GM19328 (cell line): ENCODE measurements at regions not wholly inside any gene's neighbourhood (a gene's known extent, or its start where the extent isn't known, plus 50 kb on each side); places are given as distances from the start of the nearest gene placed in this dataset.

ENCODE experiments used
- ATAC-seq: cut with Tn5 transposase; IDR thresholded peaks from one replicate; pipeline ENCODE4 v1.9.1; 2021; ENCODE audit warnings: mild to moderate bottlenecking, moderate library complexity; ENCODE audit not compliant: unreplicated experiment

DNA sequence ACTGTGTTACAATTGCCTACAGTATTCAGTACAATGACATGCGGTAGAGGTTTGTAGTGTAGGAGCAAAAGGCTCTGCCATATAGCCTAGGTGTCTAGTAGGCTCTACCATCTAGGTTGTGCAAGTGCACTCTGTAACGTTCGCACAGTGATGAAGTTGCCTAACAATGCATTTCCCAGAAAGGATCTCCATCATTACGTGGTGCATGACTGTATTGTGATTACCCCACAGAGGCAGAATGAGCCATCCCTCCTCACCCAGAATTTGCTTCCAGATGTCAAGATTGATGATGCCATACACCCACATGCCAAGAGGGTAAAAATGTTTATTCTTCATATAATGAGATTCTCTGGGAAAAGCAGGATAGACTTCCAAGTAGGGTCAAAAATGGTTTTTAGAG, 199.3 kb upstream of the CTTNBP2NL start:
- ATAC-seq: no peak

GRCh38 chr1:112209493-112209892, 186.5 kb upstream of the CTTNBP2NL start:
- ATAC-seq: no peak

DNA sequence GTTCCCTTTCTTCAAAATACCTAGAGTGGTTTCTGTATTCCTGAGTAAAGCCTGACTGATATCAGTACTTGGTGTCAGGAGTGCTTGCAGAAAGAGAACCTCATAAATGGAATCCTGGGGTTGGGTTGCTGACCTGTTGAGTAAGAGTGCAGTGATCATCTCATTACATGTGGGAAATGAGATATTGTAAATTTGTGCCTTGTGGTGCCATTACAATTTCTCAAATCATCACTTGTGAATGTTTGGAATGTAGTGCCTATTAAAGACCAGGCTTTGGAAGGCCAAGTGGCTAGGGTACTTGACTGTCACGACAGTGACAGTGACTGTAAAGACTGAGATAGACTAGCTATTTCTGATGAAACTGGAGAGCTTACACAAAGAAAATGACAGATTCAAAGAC, 176.7 kb upstream of the CTTNBP2NL start:
- ATAC-seq: no peak

DNA sequence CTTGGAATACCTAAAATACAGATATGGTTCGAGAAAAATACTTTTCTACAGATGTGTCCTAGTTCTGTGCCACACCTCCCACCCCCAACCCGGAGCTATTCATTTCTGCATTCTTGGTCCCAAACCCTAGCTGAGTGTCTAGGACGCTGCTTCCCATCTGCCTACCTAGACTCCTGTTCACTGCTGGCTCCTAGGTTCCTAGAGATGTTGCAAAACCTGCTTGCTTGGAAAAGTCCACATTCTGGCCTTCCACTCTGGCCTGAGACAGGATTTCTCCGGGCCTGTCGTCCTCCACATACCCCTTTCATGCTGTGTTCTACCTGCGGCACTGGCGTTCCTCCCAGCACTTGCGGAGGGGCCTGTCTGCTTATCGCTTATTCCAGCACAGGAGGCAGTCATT, 165.8 kb upstream of the CTTNBP2NL start:
- ATAC-seq: no peak

DNA sequence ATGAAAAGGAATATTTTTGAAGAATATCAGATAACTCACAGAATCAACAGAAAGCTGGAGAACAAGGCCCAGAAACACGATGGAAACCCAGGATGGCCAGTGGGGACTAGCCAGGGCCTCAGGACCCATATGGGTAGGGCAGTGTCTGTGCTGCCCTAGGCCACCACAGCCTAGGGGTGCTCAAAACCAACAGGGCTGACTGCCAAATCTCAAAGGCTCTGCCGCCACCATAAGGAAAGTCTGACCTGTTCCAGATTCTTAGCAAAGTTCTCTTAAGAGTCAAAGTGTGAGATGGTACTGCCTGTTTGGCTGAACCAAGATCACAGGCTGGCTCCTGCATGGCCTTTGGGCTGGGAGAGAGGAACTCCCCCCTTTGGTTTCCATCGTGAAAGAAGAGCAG, 164.7 kb upstream of the CTTNBP2NL start:
- no peak for ATAC-seq

- ATAC-seq: no peak
These were observed 163.2 kb upstream of the CTTNBP2NL start for GRCh38 chr1:112232848-112233247.

GRCh38 chr1:112234710-112235109, 161.3 kb upstream of the CTTNBP2NL start:
- ATAC-seq: no peak

DNA sequence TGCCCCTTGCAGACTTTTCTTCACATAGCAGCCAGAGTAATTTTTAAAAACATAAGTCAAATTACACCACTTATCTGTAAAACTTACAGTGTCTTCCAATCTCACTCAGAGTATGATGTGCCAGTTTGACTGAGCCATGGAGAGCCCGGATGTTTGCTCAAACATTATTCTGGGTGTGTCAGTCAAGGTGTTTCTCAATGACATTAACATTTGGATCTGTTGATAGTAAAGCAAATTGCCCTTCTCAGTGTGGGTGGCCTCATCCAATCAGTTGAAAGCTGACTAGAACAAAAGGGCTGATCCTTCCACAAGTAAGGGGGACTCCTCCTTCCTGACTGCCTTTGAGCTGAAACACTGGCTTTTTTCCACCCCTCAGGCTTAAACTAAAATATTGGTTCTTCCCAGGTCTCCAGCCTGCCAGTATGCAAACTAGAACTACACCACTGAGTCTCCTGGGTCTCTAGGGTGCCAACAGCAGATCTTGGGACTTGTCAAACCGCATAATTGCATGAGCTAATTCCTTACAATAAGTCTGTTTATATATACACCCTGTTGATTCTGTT, 157.9 kb upstream of the CTTNBP2NL start:
- no peak for ATAC-seq

- no peak for ATAC-seq
These were observed 156.2 kb upstream of the CTTNBP2NL start for GRCh38 chr1:112239683-112240330.

- ATAC-seq: no peak
These were observed 153.5 kb upstream of the CTTNBP2NL start for GRCh38 chr1:112242470-112242869.

DNA sequence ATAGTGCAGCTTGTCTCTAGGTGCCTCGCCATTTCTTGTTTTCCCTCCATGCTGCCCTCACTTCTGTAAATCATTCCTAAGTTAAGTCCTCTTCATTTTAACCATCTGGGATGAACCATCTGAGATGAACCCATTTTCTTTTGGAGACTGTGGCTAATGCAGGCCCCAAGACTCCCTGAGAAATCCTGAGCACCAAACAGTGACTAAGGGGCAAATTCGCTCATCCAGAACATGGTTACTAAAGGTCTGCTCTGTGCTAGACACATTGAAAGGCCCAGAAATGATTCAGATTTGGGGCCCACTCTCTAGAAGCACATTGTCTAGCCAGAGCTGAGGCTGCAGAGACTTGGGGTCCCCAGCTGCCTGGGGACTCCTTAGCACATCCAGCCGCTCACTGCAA, 151.9 kb upstream of the CTTNBP2NL start:
- ATAC-seq: no peak

DNA sequence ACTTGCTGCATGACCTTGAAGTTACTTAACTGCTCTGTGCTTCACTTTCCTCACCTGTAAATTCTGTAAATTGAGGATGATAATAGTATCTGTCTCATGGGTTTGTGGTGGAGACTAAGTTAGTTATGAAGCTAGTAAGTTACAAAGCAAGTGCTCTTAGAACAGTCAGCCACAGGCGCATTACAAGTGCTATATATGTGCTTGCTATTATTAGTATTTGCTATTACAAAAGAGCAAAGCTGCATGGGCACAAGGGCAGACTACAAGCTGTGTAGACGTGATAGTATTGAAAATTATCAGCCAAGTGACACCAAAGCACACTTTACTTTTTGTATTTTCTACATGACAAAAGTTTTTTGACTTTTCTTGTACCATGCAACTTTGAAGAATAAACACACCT, 150.9 kb upstream of the CTTNBP2NL start:
- no peak for ATAC-seq

GRCh38 chr1:112247036-112247597, 148.9 kb upstream of the CTTNBP2NL start:
- ATAC-seq: no peak

DNA sequence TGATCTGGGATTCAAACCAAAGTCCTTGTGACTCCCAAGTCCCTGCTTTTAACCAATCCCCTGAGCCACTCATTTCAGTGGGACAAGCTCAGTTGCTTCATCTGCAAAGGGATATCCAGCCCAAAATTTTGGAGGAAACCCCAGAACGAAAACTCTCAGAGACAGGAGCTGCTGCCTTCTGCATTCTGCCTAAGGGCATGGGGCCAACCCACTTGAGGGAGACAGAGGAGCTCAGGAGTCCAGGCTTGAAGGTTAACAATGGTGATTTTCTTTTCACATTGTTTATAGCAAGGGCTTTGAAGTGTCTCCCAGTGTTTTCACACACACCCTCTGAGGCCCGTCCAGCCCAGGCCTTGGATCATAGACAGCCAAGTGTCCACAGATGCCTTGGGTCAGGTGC, 148.1 kb upstream of the CTTNBP2NL start:
- ATAC-seq: no peak

GRCh38 chr1:112250892-112251291, 145.1 kb upstream of the CTTNBP2NL start:
- ATAC-seq: no peak

DNA sequence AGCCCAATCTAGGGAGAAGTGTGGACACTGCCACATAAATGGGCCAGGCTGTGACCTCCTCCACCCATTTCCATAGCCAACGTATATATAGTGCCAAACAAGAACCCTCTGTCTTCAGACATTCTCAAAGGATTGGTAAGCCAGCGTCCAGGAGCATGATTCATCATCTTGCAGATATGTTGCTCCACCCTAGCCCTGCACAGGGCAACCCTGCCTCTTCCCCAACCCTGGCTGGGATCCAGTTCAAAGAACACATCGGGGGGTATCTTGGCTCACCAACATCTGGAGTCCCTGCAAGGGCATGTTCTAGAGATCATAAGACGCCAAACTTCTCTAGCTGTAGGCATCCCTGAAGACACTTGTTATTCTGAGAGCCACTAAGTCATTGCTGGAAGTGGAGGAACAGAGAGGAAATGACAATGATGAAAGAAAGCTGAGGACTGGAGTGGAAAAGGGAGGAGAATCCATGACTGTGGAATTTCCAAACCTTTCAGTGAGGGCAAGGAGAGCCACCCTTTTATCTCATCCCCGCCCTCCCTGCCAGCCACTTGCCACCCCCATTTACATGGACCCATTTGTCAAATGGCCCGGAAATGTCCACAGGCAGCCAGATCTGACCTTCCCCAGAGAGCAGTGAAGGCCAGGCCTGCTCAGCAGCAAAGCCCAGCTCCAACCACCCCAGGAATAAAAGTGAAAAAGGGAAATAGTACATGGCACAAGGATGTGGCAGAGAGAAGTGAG, 144.1 kb upstream of the CTTNBP2NL start:
- ATAC-seq: no peak

- no peak for ATAC-seq
These were observed 142.6 kb upstream of the CTTNBP2NL start for GRCh38 chr1:112253366-112253765.

- no peak for ATAC-seq
These were observed 140.9 kb upstream of the CTTNBP2NL start for GRCh38 chr1:112255080-112255479.

DNA sequence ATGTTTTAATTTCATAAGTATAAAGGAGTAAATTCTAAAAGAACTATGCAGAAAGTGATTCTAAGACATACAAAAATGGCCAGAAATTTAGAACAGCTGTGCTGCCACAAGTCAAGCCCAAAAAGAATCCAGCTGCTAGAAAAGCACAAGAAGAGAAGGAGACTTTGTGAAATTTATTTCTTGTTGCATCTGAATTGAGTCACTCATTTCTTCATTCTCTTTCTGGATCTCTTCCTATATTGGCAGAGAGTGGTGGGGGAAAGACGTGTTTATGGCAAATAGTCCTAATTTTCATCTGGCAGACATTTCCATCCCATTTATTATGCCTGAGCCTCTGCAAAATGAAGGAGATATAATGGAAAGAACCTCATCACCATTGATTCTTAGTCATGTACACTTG, 139.6 kb upstream of the CTTNBP2NL start:
- ATAC-seq: no peak

- no peak for ATAC-seq
These were observed 138.8 kb upstream of the CTTNBP2NL start for GRCh38 chr1:112257043-112257835.

- ATAC-seq: no peak
These were observed 135.3 kb upstream of the CTTNBP2NL start for GRCh38 chr1:112260699-112261098.
